ENCODE measurements at regions not wholly inside any gene's neighbourhood (a gene's known extent, or its start where the extent isn't known, plus 50 kb on each side); places are given as distances from the start of the nearest gene placed in this dataset.
A peak's percentile ranks its signal among the peaks of the same experiment; 100 is the strongest.
"Not testable (repeated sequence)": the region's sequence is repeated elsewhere in the genome, so short reads cannot be mapped to it uniquely, and the experiment has no call there.

- no peak for DNase-seq
Measured at GRCh38 chr11:15300341-15300740, 185.6 kb downstream of the INSC start.

GRCh38 chr11:15307619-15308024, 192.9 kb downstream of the INSC start:
- DNase-seq, result no peak

GRCh38 chr11:15308840-15309239, 194.1 kb downstream of the INSC start:
- DNase-seq, result no peak

- no peak for DNase-seq
Measured at GRCh38 chr11:15309296-15309695, 194.6 kb downstream of the INSC start.

GRCh38 chr11:15313862-15314261, 199.1 kb downstream of the INSC start:
- DNase-seq, result no peak

GRCh38 chr11:15318814-15319213, 204.1 kb downstream of the INSC start:
- no peak for DNase-seq

- DNase-seq, result no peak
Measured at GRCh38 chr11:15326520-15326919, 211.8 kb downstream of the INSC start.

GRCh38 chr11:15327786-15328231, 213.1 kb downstream of the INSC start:
- peak; percentile 71 for DNase-seq

- no peak for DNase-seq
Measured at GRCh38 chr11:15333407-15333806, 218.7 kb downstream of the INSC start.

- no peak for DNase-seq
Measured at GRCh38 chr11:15334766-15335165, 220.0 kb downstream of the INSC start.

- DNase-seq, result no peak
Measured at GRCh38 chr11:15336021-15336420, 221.3 kb downstream of the INSC start.

- DNase-seq, result no peak
Measured at GRCh38 chr11:15339302-15339701, 224.6 kb downstream of the INSC start.

- no peak for DNase-seq
Measured at GRCh38 chr11:15341587-15341986, 226.9 kb downstream of the INSC start.

GRCh38 chr11:15342163-15342562, 227.4 kb downstream of the INSC start:
- no peak for DNase-seq

- DNase-seq, result no peak
Measured at GRCh38 chr11:15346907-15347306, 232.2 kb downstream of the INSC start.

- DNase-seq, result no peak
Measured at GRCh38 chr11:15347969-15348734, 233.4 kb downstream of the INSC start.

- DNase-seq, result no peak
Measured at GRCh38 chr11:15349413-15349812, 234.7 kb downstream of the INSC start.

GRCh38 chr11:15361316-15361715, 246.6 kb downstream of the INSC start:
- DNase-seq, result no peak

GRCh38 chr11:15365286-15365685, 250.6 kb downstream of the INSC start:
- DNase-seq, result not testable (repeated sequence)

- no peak for DNase-seq
Measured at GRCh38 chr11:15367695-15368094, 253.0 kb downstream of the INSC start.

- DNase-seq, result no peak
Measured at GRCh38 chr11:15370495-15371147, 255.9 kb downstream of the INSC start.

GRCh38 chr11:15371533-15371932, 256.8 kb downstream of the INSC start:
- DNase-seq, result no peak

- no peak for DNase-seq
Measured at GRCh38 chr11:15374418-15374817, 259.7 kb downstream of the INSC start.

- no peak for DNase-seq
Measured at GRCh38 chr11:15378941-15379340, 264.2 kb downstream of the INSC start.

- DNase-seq, result no peak
Measured at GRCh38 chr11:15379483-15379882, 264.8 kb downstream of the INSC start.
